HG03342 (cell line): ENCODE measurements at regions not wholly inside any gene's neighbourhood (a gene's known extent, or its start where the extent isn't known, plus 50 kb on each side); places are given as distances from the start of the nearest gene placed in this dataset.
A peak's percentile ranks its signal among the peaks of the same experiment; 100 is the strongest.

ENCODE experiments used
- ATAC-seq: cut with Tn5 transposase; IDR thresholded peaks from one replicate; pipeline ENCODE4 v1.9.1; 2021; ENCODE audit warnings: mild to moderate bottlenecking, moderate library complexity; ENCODE audit not compliant: unreplicated experiment

- ATAC-seq: no peak
Measured at GRCh38 chr14:71482671-71483070, 449.6 kb upstream of the RGS6 start.

- no peak for ATAC-seq
Measured at GRCh38 chr14:71483154-71483553, 449.1 kb upstream of the RGS6 start.

GRCh38 chr14:71485833-71486232 lies 446.4 kb upstream of the RGS6 start:
- ATAC-seq: no peak

- ATAC-seq: no peak
Measured at GRCh38 chr14:71486279-71486678, 445.9 kb upstream of the RGS6 start.

GRCh38 chr14:71487449-71487848 lies 444.8 kb upstream of the RGS6 start:
- ATAC-seq: no peak

GRCh38 chr14:71487941-71488340 lies 444.3 kb upstream of the RGS6 start:
- ATAC-seq: no peak

- no peak for ATAC-seq
Measured at GRCh38 chr14:71488703-71489191, 443.5 kb upstream of the RGS6 start.

GRCh38 chr14:71489742-71490141 lies 442.5 kb upstream of the RGS6 start:
- no peak for ATAC-seq

GRCh38 chr14:71491931-71492330 lies 440.3 kb upstream of the RGS6 start:
- no peak for ATAC-seq

- no peak for ATAC-seq
Measured at GRCh38 chr14:71492346-71492745, 439.9 kb upstream of the RGS6 start.

GRCh38 chr14:71497645-71498086 lies 434.6 kb upstream of the RGS6 start:
- ATAC-seq: peak; percentile 76

- ATAC-seq: peak; percentile 22
Measured at GRCh38 chr14:71498212-71498611, 434.0 kb upstream of the RGS6 start.

- no peak for ATAC-seq
Measured at GRCh38 chr14:71499018-71499417, 433.2 kb upstream of the RGS6 start.

GRCh38 chr14:71507681-71508080 lies 424.5 kb upstream of the RGS6 start:
- no peak for ATAC-seq

- ATAC-seq: no peak
Measured at GRCh38 chr14:71508901-71509300, 423.3 kb upstream of the RGS6 start.

GRCh38 chr14:71511152-71511551 lies 421.1 kb upstream of the RGS6 start:
- no peak for ATAC-seq

GRCh38 chr14:71514941-71515919 lies 417.0 kb upstream of the RGS6 start:
- no peak for ATAC-seq

- ATAC-seq: no peak
Measured at GRCh38 chr14:71521238-71522135, 410.7 kb upstream of the RGS6 start.

GRCh38 chr14:71523630-71524319 lies 408.5 kb upstream of the RGS6 start:
- ATAC-seq: peak; percentile 70

- peak; percentile 64 for ATAC-seq
Measured at GRCh38 chr14:71524320-71524982, 407.8 kb upstream of the RGS6 start.
